ENCODE measurements at regions not wholly inside any gene's neighbourhood (a gene's known extent, or its start where the extent isn't known, plus 50 kb on each side); places are given as distances from the start of the nearest gene placed in this dataset.

- TF ChIP-seq ZBTB37 (CRISPR knock-in tag; IDR thresholded peaks at IDR 0.05): no peak
- no peak for TF ChIP-seq ZNF207 (IDR thresholded peaks at IDR 0.05; ENCODE audit: borderline replicate concordance)
- 0 out of 2 replicates have a peak, but pooled peaks have one; percentile 8 for TF ChIP-seq ZNF414 (CRISPR knock-in tag; IDR thresholded peaks at IDR 0.05)
- TF ChIP-seq HOXA5 (CRISPR knock-in tag; IDR thresholded peaks at IDR 0.05): no peak
- TF ChIP-seq RAD51 (IDR thresholded peaks at IDR 0.05; ENCODE audit: borderline replicate concordance): no peak
- 0 out of 2 replicates have a peak, but pooled peaks have one; percentile 22 for TF ChIP-seq BRD4 (CRISPR knock-in tag; IDR thresholded peaks at IDR 0.05)
- TF ChIP-seq EZH2 (conservative IDR thresholded peaks at IDR 0.05; ENCODE audit: low read depth, low read length): no peak
- peak; percentile 22; the same call in 1 of the 2 replicates for TF ChIP-seq FOXC1 (CRISPR knock-in tag; IDR thresholded peaks at IDR 0.05; ENCODE audit: borderline replicate concordance)
- TF ChIP-seq ISL2 (CRISPR knock-in tag; IDR thresholded peaks at IDR 0.05): no peak
- TF ChIP-seq MTA3 (CRISPR knock-in tag; IDR thresholded peaks at IDR 0.05): no peak
- no peak for TF ChIP-seq ZNF10 (CRISPR knock-in tag; IDR thresholded peaks at IDR 0.05; ENCODE audit: borderline replicate concordance, low read depth)
- TF ChIP-seq GTF3A (CRISPR knock-in tag; conservative IDR thresholded peaks at IDR 0.05): no peak
- TF ChIP-seq RARA (CRISPR knock-in tag; IDR thresholded peaks at IDR 0.05): no peak
- TF ChIP-seq ZSCAN20 (CRISPR knock-in tag; IDR thresholded peaks at IDR 0.05; ENCODE audit: borderline replicate concordance): 0 out of 2 replicates have a peak, but pooled peaks have one; percentile 60
- TF ChIP-seq ZNF563 (CRISPR knock-in tag; IDR thresholded peaks at IDR 0.05): 0 out of 2 replicates have a peak, but pooled peaks have one; percentile 0
- no peak for TF ChIP-seq ZNF784 (CRISPR knock-in tag; IDR thresholded peaks at IDR 0.05; ENCODE audit: borderline replicate concordance)
- TF ChIP-seq IKZF1 (IDR thresholded peaks at IDR 0.05): no peak
- no peak; the same call in 1 of the 2 replicates for TF ChIP-seq ZBED4 (CRISPR knock-in tag; IDR thresholded peaks at IDR 0.05; ENCODE audit: borderline replicate concordance)
- TF ChIP-seq SRF (IDR thresholded peaks at IDR 0.05; ENCODE audit: low read depth, low read length): no peak
- 0 out of 2 replicates have a peak, but pooled peaks have one; percentile 41 for TF ChIP-seq THAP9 (CRISPR knock-in tag; IDR thresholded peaks at IDR 0.05; ENCODE audit: borderline replicate concordance)
Observed at GRCh38 chr17:77280304-77281121, 139.7 kb downstream of the SEC14L1 start (continued).

Data from HepG2 (cell line).